Upper lobe of left lung (tissue), 6 donors: ENCODE measurements at regions not wholly inside any gene's neighbourhood (a gene's known extent, or its start where the extent isn't known, plus 50 kb on each side); places are given as distances from the start of the nearest gene placed in this dataset.
A peak's percentile ranks its signal among the peaks of the same experiment; 100 is the strongest.

ENCODE experiments used
- ATAC-seq, 2 donors: fragments of 200-7000 bp; cut with Tn5 transposase; one replicate each; pipeline ENCODE4 v1.9.1; 2022; ENCODE audit warnings: mild to moderate bottlenecking in 2 of 2, moderate library complexity in 2 of 2; ENCODE audit not compliant: low FRiP score in 2 of 2
- DNase-seq, 2 donors: peaks; one replicate each; pipeline ENCODE4 v3.0.0-alpha.2; 2019 to 2020
- H3K27ac ChIP-seq, 4 donors: fragments of 200-600 bp; sonication (generic); one replicate each; pipeline ENCODE4 v1.5.1; 2016 to 2019
- H3K27me3 ChIP-seq, 4 donors: fragments of 200-600 bp; sonication (generic); one replicate each; pipeline ENCODE4 v1.5.1; 2017 to 2019
- H3K36me3 ChIP-seq, 4 donors: fragments of 200-600 bp; sonication (generic); one replicate each; pipeline ENCODE4 v1.5.1; 2016 to 2019
- H3K4me1 ChIP-seq, 4 donors: fragments of 200-600 bp; sonication (generic); one replicate each; pipeline ENCODE4 v1.5.1; 2018 to 2019
- H3K4me3 ChIP-seq, 4 donors: fragments of 200-600 bp; sonication (generic); one replicate each; pipeline ENCODE4 v1.5.1; 2017 to 2019; ENCODE audit warnings: mild to moderate bottlenecking in 2 of 4, moderate library complexity in 1 of 4
- H3K9me3 ChIP-seq, 4 donors: fragments of 200-600 bp; sonication (generic); one replicate each; pipeline ENCODE4 v1.5.1; 2018 to 2019
- EP300 ChIP-seq, 4 donors: sonication (generic); formaldehyde crosslinking; IDR thresholded peaks; one replicate each; pipeline ENCODE4 v1.5.1; 2017; ENCODE audit warnings: antibody characterized with exemption in 4 of 4, control low read depth in 2 of 4
- POLR2A ChIP-seq, 4 donors: fragments of 450-650 bp; IDR thresholded peaks; one replicate each; pipeline ENCODE4 v1.5.1; 2016 to 2017; ENCODE audit warnings: antibody characterized with exemption in 4 of 4, mild to moderate bottlenecking in 2 of 4
- POLR2AphosphoS5 ChIP-seq, 2 donors: sonication (generic); formaldehyde crosslinking; IDR thresholded peaks; one replicate each; pipeline ENCODE4 v1.5.1; 2017; ENCODE audit warnings: antibody characterized with exemption in 2 of 2
- WGBS, 2 donors: methylation state at CpG; one replicate each; pipeline ENCODE4 v1.1.5; 2017 to 2018; 5-methylcytosine and 5-hydroxymethylcytosine counted together
- TF ChIP-seq, protein P1 (sequence below), 6 experiments: fragments of 450-650 bp in 4 of 6; fragments of 200-600 bp in 2 of 6; sonication (generic) in 2 of 6; IDR thresholded peaks; one replicate each; pipeline ENCODE4 v1.5.1; 2016 to 2019; ENCODE audit warnings: antibody characterized with exemption in 6 of 6
- donor health status: DM: no; HTN: no; CAD: no; lungs with moderate emphysema.
- donor health status: DM: no; HTN: yes; CAD: no; lungs with severe emphysema.

DNA sequence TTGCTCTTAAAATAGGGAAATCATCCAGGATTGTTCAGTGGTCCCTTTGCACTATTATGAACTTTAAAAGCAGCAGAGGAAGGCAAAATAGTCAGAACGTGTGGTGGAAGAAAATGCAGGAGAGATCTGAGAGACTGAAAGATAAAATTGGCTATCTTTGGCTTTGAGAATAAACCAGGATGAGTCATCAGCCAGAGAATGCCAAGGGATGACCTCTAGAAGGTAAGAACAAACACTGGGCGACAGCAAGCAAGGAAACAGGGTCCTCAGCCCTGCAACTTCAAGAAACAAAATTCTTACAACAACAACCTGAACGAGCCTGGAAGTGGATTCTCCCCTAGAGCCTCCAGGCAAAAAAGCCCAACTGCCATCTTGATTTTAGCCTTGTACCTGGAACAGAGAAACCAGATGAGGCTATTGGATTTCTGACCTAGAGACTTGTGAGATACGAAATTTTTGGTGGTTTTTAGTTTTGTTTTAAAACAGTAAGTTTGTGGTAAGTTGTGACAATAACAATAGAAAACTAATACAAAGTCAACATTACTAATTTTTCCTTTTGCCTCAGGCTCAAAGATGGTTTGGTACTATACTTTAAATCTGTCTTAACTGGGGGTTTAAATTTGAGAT lies 130.2 kb upstream of the CNTNAP2 start:
- TF ChIP-seq, protein P1, sequence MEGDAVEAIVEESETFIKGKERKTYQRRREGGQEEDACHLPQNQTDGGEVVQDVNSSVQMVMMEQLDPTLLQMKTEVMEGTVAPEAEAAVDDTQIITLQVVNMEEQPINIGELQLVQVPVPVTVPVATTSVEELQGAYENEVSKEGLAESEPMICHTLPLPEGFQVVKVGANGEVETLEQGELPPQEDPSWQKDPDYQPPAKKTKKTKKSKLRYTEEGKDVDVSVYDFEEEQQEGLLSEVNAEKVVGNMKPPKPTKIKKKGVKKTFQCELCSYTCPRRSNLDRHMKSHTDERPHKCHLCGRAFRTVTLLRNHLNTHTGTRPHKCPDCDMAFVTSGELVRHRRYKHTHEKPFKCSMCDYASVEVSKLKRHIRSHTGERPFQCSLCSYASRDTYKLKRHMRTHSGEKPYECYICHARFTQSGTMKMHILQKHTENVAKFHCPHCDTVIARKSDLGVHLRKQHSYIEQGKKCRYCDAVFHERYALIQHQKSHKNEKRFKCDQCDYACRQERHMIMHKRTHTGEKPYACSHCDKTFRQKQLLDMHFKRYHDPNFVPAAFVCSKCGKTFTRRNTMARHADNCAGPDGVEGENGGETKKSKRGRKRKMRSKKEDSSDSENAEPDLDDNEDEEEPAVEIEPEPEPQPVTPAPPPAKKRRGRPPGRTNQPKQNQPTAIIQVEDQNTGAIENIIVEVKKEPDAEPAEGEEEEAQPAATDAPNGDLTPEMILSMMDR (IDR thresholded peaks at IDR 0.05), result no peak
- TF ChIP-seq EP300 (IDR thresholded peaks at IDR 0.05) (no peak), POLR2AphosphoS5 (IDR thresholded peaks at IDR 0.05) (no peak), POLR2A (IDR thresholded peaks at IDR 0.05) (no peak)
- Histone ChIP-seq H3K27ac (no peak overlapping the region), H3K4me3 (no peak overlapping the region), H3K9me3 (no peaks in the 10 kb centered on the region), H3K27me3 (no peaks in the 10 kb centered on the region), H3K4me1 (no peaks in the 10 kb centered on the region), H3K36me3 (no peaks in the 10 kb centered on the region)
- WGBS, 2 donors, result 50 to 53% methylated on average over 4 of the region's 4 CpGs
- DNase-seq (no peak), ATAC-seq (no peak)

DNA sequence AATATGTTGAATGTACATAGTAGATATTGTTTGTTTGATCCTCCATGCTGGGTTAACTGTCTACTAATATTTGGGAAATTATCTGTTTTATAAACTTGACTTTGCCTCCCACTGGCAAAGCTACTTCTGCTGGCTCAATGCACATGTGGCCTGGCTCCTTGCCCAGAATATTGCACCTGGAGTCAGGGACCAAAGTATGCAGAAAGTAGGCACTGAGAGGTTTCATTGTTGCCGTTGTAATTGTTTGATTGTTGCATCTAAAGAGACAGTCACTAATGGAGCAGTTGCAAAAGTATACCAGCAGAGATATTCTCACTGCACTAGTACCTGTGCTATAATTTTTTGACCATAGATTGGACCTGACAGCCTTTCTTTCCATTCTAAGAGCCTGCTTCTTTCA lies 137.8 kb upstream of the CNTNAP2 start:
- Histone ChIP-seq H3K27me3 (no peaks in the 10 kb centered on the region), H3K36me3 (no peaks in the 10 kb centered on the region), H3K9me3 (no peaks in the 10 kb centered on the region), H3K4me3 (no peak overlapping the region), H3K27ac (no peak overlapping the region), H3K4me1 (no peaks in the 10 kb centered on the region)
- DNase-seq, result no peak
- ATAC-seq, result no peak
- TF ChIP-seq POLR2AphosphoS5 (IDR thresholded peaks at IDR 0.05) (no peak), EP300 (IDR thresholded peaks at IDR 0.05) (no peak)
- 73 to 74% methylated on average over 1 of the region's 1 CpG for WGBS, 2 donors

DNA sequence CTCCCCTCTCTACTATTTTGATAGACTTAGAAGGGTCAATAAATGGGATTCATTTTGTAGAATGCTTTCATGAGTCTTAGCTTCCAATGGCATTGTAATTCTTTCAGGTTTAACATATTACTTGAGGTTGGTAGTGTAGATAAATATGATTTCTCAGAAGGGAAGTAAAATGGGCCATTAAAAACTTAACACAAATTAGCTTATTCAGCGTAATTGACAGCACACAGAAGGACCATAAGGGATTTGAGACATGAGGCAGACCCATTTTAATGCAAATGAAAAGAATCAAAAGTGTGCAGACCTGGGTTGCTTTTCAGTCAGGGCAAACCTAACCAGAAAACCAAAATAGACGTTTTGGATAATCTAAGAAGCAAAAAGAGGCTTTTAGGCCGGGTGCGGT lies 156.6 kb upstream of the CNTNAP2 start:
- ATAC-seq, result no peak

DNA sequence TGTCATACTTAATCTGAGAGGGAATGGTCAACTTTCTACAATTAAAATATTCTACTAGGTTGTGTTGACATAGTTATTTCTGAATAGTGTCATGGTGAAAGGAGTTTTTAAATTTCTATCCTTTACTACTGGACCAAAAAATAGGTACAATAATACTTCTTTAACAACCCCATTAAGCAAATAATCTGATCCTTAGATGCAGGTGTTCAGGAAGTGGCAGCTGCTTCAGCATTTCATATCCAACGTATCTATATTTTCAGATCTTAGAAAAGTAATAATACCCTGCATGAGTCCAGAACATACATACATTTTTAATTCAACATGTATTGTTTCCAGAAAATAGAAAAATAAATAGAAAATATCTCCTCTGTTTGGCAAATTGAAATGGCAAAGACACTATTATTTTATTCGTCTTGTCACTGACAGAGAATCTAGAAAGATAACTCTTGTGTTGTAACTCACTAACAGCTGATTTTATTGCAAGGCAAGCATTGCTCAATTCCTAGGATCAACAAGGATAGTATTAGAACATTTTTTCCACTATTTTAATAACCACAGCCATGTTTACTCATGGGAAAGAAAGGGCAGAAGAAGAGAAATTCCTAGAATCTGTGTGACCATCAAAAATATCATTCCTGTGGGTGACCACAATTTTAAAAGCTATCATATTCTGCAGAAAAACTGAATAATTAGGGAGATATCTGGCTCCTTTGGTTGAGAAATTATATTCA lies 159.3 kb upstream of the CNTNAP2 start:
- 64 to 79% methylated on average over 2 of the region's 2 CpGs for WGBS, 2 donors
- H3K36me3 ChIP-seq, result no peaks in the 10 kb centered on the region
- TF ChIP-seq, protein P1 (IDR thresholded peaks at IDR 0.05), result no peak
- TF ChIP-seq POLR2A (IDR thresholded peaks at IDR 0.05), result no peak
- no peak for TF ChIP-seq EP300 (IDR thresholded peaks at IDR 0.05)
- no peak for TF ChIP-seq POLR2AphosphoS5 (IDR thresholded peaks at IDR 0.05)
- ATAC-seq, result no peak
- H3K27me3 ChIP-seq, result no peaks in the 10 kb centered on the region
- H3K4me3 ChIP-seq, result no peak overlapping the region
- no peaks in the 10 kb centered on the region for H3K9me3 ChIP-seq
- no peak for DNase-seq
- H3K27ac ChIP-seq, result no peak overlapping the region
- H3K4me1 ChIP-seq, result no peaks in the 10 kb centered on the region

More for the DNA sequence above, 156.6 kb upstream of the CNTNAP2 start:
- Histone ChIP-seq H3K27ac (no peak overlapping the region), H3K27me3 (no peaks in the 10 kb centered on the region), H3K4me3 (no peak overlapping the region), H3K4me1 (no peaks in the 10 kb centered on the region), H3K9me3 (no peaks in the 10 kb centered on the region), H3K36me3 (no peaks in the 10 kb centered on the region)
- TF ChIP-seq EP300 (IDR thresholded peaks at IDR 0.05) (no peak), POLR2A (IDR thresholded peaks at IDR 0.05) (no peak), POLR2AphosphoS5 (IDR thresholded peaks at IDR 0.05) (no peak)
- TF ChIP-seq, protein P1 (IDR thresholded peaks at IDR 0.05), result no peak
- whole genome bisulfite sequencing, 2 donors, result 58 to 68% methylated on average over 4 of the region's 4 CpGs
- peak in 1 of 2 donors; percentile 12 for DNase-seq

DNA sequence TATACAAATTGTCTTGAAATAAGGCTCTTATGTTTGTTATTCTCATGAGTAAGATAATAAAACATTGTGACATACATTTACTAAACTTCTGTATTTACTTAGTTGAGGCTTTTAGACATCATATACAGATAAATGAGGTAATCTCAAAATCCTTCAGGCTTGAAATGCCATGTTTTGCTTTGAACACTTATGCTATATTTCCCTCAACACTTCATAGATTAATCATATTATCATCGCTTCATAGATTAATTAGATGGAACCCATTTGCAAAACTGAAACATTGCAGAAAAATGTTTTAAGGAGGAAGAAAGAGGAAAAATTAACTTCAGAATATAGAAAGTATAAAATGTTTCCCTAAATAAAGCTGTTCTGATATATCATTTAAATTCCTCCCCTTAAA lies 165.0 kb upstream of the CNTNAP2 start:
- TF ChIP-seq, protein P1 (IDR thresholded peaks at IDR 0.05), result no peak
- TF ChIP-seq EP300 (IDR thresholded peaks at IDR 0.05), result no peak
- no peak overlapping the region for H3K27ac ChIP-seq
- no peak overlapping the region for H3K4me3 ChIP-seq
- H3K36me3 ChIP-seq, result no peaks in the 10 kb centered on the region
- DNase-seq (no peak), ATAC-seq (no peak)
- WGBS, 2 donors, result 87 to 89% methylated on average over 1 of the region's 1 CpG
- H3K4me1 ChIP-seq, result no peaks in the 10 kb centered on the region
- H3K27me3 ChIP-seq, result no peaks in the 10 kb centered on the region
- no peaks in the 10 kb centered on the region for H3K9me3 ChIP-seq
